ENCODE measurements at regions not wholly inside any gene's neighbourhood (a gene's known extent, or its start where the extent isn't known, plus 50 kb on each side); places are given as distances from the start of the nearest gene placed in this dataset.

GRCh38 chr2:180660881-180661685 lies 319.3 kb upstream of the UBE2E3 start:
- no peak for TF ChIP-seq CTCF (IDR thresholded peaks at IDR 0.05)
- TF ChIP-seq POLR2A (IDR thresholded peaks at IDR 0.05): no peak
